ENCODE measurements at regions not wholly inside any gene's neighbourhood (a gene's known extent, or its start where the extent isn't known, plus 50 kb on each side); places are given as distances from the start of the nearest gene placed in this dataset.

DNA sequence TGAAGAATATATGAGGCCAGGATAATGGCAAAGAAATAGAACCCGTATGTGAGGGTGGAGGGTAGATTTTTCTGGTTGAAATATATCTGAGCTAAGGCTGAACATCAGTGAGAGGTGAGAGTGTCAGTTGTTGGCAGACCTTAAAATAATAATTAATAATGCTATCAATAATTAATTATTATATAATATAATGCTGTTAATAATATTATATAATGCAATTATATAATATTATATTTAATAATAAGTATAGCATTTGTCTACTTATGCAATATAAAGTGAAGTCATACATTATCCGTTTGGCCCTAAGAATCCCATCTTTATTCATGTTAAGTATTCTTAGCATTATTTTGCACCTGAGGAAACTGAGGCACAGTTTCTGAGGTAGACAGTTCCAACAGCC is 269.9 kb upstream of the FZD8 start:
- no peaks in the 10 kb centered on the region for H3K27me3 ChIP-seq
- no peak overlapping the region for H3K9ac ChIP-seq (ENCODE audit: low read depth in 2 of 2, low read length in 2 of 2)
- H3K27ac ChIP-seq = no peak overlapping the region
- no peaks in the 10 kb centered on the region for H3K36me3 ChIP-seq
- no peak for DNase-seq
- TF ChIP-seq, protein P1, sequence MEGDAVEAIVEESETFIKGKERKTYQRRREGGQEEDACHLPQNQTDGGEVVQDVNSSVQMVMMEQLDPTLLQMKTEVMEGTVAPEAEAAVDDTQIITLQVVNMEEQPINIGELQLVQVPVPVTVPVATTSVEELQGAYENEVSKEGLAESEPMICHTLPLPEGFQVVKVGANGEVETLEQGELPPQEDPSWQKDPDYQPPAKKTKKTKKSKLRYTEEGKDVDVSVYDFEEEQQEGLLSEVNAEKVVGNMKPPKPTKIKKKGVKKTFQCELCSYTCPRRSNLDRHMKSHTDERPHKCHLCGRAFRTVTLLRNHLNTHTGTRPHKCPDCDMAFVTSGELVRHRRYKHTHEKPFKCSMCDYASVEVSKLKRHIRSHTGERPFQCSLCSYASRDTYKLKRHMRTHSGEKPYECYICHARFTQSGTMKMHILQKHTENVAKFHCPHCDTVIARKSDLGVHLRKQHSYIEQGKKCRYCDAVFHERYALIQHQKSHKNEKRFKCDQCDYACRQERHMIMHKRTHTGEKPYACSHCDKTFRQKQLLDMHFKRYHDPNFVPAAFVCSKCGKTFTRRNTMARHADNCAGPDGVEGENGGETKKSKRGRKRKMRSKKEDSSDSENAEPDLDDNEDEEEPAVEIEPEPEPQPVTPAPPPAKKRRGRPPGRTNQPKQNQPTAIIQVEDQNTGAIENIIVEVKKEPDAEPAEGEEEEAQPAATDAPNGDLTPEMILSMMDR (IDR thresholded peaks at IDR 0.05) = no peak
- no peak overlapping the region for H3K4me3 ChIP-seq
- intact Hi-C loops (cut with DNase I) = no loop called here
- H3K9me3 ChIP-seq = no peaks in the 10 kb centered on the region
- H3K4me1 ChIP-seq = no peaks in the 10 kb centered on the region

- no peak for DNase-seq
- Histone ChIP-seq H3K9ac (ENCODE audit: low read depth in 2 of 2, low read length in 2 of 2) (no peak overlapping the region), H3K4me1 (no peaks in the 10 kb centered on the region), H3K4me3 (no peak overlapping the region), H3K9me3 (no peaks in the 10 kb centered on the region), H3K27ac (no peak overlapping the region), H3K36me3 (no peaks in the 10 kb centered on the region), H3K27me3 (no peaks in the 10 kb centered on the region)
- intact Hi-C loops (cut with DNase I) = no loop called here
- TF ChIP-seq, protein P1 (IDR thresholded peaks at IDR 0.05) = no peak
Observed at GRCh38 chr10:35911233-35911632, 269.1 kb upstream of the FZD8 start.

DNA sequence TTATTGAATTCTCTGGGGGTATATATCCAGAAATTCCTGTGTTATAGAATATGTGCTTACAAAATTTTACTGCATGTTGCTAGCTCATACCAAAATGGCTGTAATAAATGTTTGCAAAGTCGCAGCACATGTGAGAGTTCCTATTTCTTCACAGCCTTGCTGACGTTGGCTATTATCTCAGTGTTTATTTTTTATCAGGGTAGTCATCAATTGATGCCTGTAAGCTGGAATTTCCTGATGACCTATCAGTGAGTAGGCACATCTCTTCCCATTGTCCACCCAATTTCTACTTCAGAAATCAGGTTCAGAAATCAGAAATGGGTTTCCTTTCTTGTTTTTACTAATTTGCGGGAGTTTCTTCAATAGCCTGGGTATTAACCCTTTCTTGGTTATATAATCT is 268.1 kb upstream of the FZD8 start:
- Histone ChIP-seq H3K4me1 (no peaks in the 10 kb centered on the region), H3K27me3 (no peaks in the 10 kb centered on the region), H3K4me3 (no peak overlapping the region), H3K27ac (no peak overlapping the region), H3K9me3 (no peaks in the 10 kb centered on the region), H3K36me3 (no peaks in the 10 kb centered on the region), H3K9ac (ENCODE audit: low read depth in 2 of 2, low read length in 2 of 2) (no peak overlapping the region)
- TF ChIP-seq, protein P1 (IDR thresholded peaks at IDR 0.05) = no peak
- intact Hi-C loops (cut with DNase I) = no loop called here
- no peak for DNase-seq

DNA sequence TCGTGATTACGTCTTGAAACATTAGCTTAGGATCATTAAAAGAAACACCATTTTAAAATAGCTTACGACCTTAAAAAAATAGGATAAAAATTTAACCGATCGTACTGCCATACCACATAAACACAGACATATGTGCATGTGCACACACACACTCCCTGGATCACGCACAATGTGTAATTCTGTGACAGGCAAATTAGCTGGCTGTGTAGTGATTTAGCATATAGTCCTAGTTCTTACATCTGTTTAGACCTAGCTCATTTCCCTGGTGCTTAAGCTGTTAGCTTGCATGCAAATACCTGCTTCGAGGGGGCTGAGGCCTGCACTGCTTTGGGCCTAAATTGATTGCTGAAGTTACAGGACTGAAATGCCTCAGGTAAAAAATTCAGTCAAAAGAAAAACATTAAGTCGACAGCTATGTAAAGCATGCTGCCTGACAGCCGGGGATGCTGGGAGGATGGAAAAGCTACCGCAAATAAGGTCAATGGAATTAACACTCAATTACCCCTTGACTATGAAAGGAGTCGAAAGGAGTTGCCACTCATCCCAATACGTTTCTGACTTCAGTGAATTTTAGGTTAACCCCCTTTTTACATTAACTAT is 267.1 kb upstream of the FZD8 start:
- Histone ChIP-seq H3K4me3 (no peak overlapping the region), H3K27ac (no peak overlapping the region), H3K9me3 (no peaks in the 10 kb centered on the region), H3K36me3 (no peaks in the 10 kb centered on the region), H3K9ac (ENCODE audit: low read depth in 2 of 2, low read length in 2 of 2) (no peak overlapping the region), H3K27me3 (no peaks in the 10 kb centered on the region), H3K4me1 (no peaks in the 10 kb centered on the region)
- TF ChIP-seq, protein P1 (IDR thresholded peaks at IDR 0.05) = no peak
- DNase-seq = no peak
- intact Hi-C loops (cut with DNase I) = no loop called here

- H3K4me3 ChIP-seq = no peak overlapping the region
- no peaks in the 10 kb centered on the region for H3K36me3 ChIP-seq
- H3K27ac ChIP-seq = no peak overlapping the region
- no peaks in the 10 kb centered on the region for H3K27me3 ChIP-seq
- intact Hi-C loops (cut with DNase I) = no loop called here
- DNase-seq = no peak
- H3K4me1 ChIP-seq = no peaks in the 10 kb centered on the region
- TF ChIP-seq, protein P1 (IDR thresholded peaks at IDR 0.05) = no peak
- H3K9ac ChIP-seq (ENCODE audit: low read depth in 2 of 2, low read length in 2 of 2) = no peak overlapping the region
- no peaks in the 10 kb centered on the region for H3K9me3 ChIP-seq
Observed at GRCh38 chr10:35908451-35908850, 266.4 kb upstream of the FZD8 start.
